ENCODE measurements at regions not wholly inside any gene's neighbourhood (a gene's known extent, or its start where the extent isn't known, plus 50 kb on each side); places are given as distances from the start of the nearest gene placed in this dataset.
A peak's percentile ranks its signal among the peaks of the same experiment; 100 is the strongest.

DNA sequence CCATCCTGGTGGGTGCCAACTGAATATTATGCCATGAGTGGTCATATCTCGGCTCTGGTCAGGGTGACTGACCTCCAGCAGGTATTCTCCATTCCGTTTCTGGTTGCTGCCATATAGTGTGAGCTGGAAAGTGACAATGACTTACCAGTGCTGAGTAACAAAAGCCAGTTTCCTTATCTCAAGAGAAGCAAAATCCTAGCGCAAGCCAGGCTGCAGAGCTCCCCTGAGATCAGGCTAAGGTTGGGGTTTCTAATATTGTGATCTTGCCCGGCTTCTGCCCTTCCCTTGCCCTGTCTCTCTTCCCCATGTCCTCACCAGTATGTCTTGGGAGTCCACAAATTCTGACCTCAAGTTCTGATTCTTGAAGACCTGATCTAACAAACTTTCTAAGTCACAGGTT is 271.3 kb upstream of the SPTLC3 start:
- Histone ChIP-seq H3K36me3 (no peaks in the 10 kb centered on the region), H3K4me3 (no peak overlapping the region), H3K27ac (no peak overlapping the region), H3K27me3 (no peaks in the 10 kb centered on the region), H3K4me1 (no peaks in the 10 kb centered on the region), H3K9me3 (no peaks in the 10 kb centered on the region)
- ATAC-seq (no peak), DNase-seq (no peak)
- 59 to 71% methylated on average over 4 of the region's 4 CpGs for WGBS, 2 donors
- no peak for TF ChIP-seq CTCF (IDR thresholded peaks at IDR 0.05)
- intact Hi-C loops (cut with DNase I): no loop called here

DNA sequence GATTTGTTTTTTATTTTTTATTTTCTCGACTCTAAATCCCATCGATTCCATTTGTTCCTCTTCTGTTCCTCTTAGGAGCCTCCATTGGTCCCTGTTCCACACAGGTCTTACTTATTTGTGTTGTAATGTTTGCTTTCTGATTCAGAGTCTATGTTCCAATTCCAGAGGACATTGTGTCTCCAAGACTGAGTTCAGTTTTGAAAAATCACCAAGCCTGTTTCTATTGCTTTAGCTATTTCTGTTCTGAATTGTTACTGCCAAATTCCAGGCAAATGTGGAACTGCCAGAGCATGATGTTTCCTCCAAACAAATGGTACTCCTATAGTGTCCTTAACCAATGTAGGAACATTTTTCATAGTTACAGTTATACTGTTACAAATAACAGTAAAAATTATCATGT is 270.9 kb upstream of the SPTLC3 start:
- DNase-seq: no peak
- WGBS, 2 donors: 88 to 92% methylated on average over 2 of the region's 2 CpGs
- intact Hi-C loops (cut with DNase I): no loop called here
- Histone ChIP-seq H3K27ac (no peak overlapping the region), H3K4me3 (no peak overlapping the region), H3K27me3 (no peaks in the 10 kb centered on the region), H3K4me1 (no peaks in the 10 kb centered on the region), H3K9me3 (no peaks in the 10 kb centered on the region), H3K36me3 (no peaks in the 10 kb centered on the region)
- peak in 2 of 8 donors; percentile 65 to 77 for ATAC-seq
- TF ChIP-seq CTCF (IDR thresholded peaks at IDR 0.05): no peak

- no peak for TF ChIP-seq CTCF (IDR thresholded peaks at IDR 0.05)
- Histone ChIP-seq H3K4me1 (no peaks in the 10 kb centered on the region), H3K36me3 (no peaks in the 10 kb centered on the region), H3K9me3 (no peaks in the 10 kb centered on the region), H3K27me3 (no peaks in the 10 kb centered on the region), H3K4me3 (no peak overlapping the region), H3K27ac (no peak overlapping the region)
- ATAC-seq (no peak), DNase-seq (no peak)
- WGBS, 2 donors: 82 to 86% methylated on average over 5 of the region's 5 CpGs
- intact Hi-C loops (cut with DNase I): no loop called here
These were observed 268.1 kb upstream of the SPTLC3 start for GRCh38 chr20:12740647-12741046.

DNA sequence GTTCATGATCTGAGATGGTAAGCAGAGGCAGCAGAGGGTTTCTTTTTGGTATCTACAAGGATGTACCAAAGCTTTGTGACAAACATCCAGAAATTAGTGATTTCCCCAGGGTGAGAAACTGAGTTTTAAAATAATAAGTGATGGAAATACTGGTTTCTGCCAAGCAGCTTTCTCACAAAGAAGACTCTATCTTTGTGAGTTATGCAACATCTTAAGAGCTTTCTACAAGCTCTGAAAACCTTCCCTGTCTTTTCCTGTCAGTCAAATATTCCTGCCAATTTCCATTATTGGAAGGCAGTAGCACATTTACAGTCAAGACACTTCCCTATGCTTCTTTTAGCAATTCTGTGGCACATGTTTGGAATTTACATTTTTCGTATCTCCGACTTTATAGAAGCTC is 264.7 kb upstream of the SPTLC3 start:
- no peaks in the 10 kb centered on the region for H3K36me3 ChIP-seq
- no peaks in the 10 kb centered on the region for H3K27me3 ChIP-seq
- no peaks in the 10 kb centered on the region for H3K4me1 ChIP-seq
- intact Hi-C loops (cut with DNase I): no loop called here
- H3K9me3 ChIP-seq: no peaks in the 10 kb centered on the region
- TF ChIP-seq CTCF (IDR thresholded peaks at IDR 0.05): no peak
- DNase-seq (no peak), ATAC-seq (no peak)
- no peak overlapping the region for H3K4me3 ChIP-seq
- no peak overlapping the region for H3K27ac ChIP-seq
- 78 to 84% methylated on average over 2 of the region's 2 CpGs for WGBS, 2 donors

Measured in heart right ventricle (tissue), 16 donors.